ENCODE measurements at regions not wholly inside any gene's neighbourhood (a gene's known extent, or its start where the extent isn't known, plus 50 kb on each side); places are given as distances from the start of the nearest gene placed in this dataset.

DNA sequence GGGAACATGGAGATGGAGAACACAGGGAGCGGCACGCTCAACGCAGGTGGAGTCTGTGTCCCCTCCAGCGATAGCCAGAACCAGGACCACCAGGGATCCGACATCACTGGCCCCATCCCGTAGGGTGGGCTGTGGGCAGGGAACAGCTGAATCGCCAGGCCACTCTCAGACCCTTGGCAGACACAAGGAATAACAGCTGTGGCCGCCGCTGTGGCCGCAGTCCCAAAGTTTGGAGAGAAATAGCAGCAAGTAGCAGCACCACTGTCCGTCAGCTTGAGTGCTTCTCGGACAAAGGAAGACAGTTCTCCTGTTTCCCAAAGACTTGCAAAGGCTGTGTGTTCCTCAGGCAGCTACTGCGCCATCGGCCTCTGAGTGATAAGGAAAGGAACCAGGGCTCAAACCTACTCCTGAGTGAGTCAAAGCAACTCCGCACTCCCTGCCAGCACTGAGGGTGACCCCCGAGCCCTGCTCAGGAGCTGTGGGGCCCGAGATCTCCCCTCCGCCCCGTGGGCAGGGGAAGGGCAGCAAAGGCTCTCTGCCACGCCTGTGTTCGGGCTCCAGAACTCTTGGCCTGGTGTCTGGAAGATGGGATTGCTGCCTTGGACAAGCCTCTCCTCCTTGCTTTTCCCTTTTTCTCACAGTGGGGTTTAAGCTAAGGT, 82.3 kb upstream of the FAM20C start (continued):
- TF ChIP-seq CHD7 (IDR thresholded peaks at IDR 0.05; ENCODE audit: insufficient replicate concordance, low read length) (no peak), RBBP5 (IDR thresholded peaks at IDR 0.05; ENCODE audit: borderline replicate concordance, low read depth, low read length) (no peak), POU5F1 (IDR thresholded peaks at IDR 0.05; ENCODE audit: low read depth, low read length) (no peak), HDAC6 (IDR thresholded peaks at IDR 0.05; ENCODE audit: low read depth, low read length) (no peak), EZH2 (IDR thresholded peaks at IDR 0.05; ENCODE audit: low read depth, low read length, severe bottlenecking) (no peak), SP1 (IDR thresholded peaks at IDR 0.05; ENCODE audit: low read depth, low read length) (no peak)

Measured in H1 (cell line).